ENCODE measurements at regions not wholly inside any gene's neighbourhood (a gene's known extent, or its start where the extent isn't known, plus 50 kb on each side); places are given as distances from the start of the nearest gene placed in this dataset.

DNA sequence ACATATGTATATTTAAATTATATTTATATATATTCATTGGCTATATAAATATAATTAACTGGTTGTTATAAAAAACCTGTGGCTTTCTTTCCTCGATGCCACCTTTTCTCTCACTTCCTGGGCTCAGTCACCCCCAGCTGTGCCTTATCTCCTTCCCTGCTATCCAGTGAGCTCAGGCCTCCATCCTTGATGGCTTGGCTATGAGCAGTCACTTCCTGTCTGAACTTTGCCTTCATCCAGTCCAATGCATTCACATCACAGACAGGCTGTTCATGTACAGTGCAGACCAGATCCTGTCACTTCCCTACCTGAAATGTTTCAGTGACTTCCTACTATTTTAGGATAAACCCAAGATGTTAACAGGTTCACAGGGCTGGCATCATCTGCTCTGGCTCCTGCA lies 115.3 kb upstream of the PRB2 start:
- TF ChIP-seq, protein P1, sequence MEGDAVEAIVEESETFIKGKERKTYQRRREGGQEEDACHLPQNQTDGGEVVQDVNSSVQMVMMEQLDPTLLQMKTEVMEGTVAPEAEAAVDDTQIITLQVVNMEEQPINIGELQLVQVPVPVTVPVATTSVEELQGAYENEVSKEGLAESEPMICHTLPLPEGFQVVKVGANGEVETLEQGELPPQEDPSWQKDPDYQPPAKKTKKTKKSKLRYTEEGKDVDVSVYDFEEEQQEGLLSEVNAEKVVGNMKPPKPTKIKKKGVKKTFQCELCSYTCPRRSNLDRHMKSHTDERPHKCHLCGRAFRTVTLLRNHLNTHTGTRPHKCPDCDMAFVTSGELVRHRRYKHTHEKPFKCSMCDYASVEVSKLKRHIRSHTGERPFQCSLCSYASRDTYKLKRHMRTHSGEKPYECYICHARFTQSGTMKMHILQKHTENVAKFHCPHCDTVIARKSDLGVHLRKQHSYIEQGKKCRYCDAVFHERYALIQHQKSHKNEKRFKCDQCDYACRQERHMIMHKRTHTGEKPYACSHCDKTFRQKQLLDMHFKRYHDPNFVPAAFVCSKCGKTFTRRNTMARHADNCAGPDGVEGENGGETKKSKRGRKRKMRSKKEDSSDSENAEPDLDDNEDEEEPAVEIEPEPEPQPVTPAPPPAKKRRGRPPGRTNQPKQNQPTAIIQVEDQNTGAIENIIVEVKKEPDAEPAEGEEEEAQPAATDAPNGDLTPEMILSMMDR (IDR thresholded peaks at IDR 0.05): no peak
- TF ChIP-seq POLR2A (IDR thresholded peaks at IDR 0.05): no peak

Measured in ovary (tissue), 3 donors.